HG02759 (cell line): ENCODE measurements at regions not wholly inside any gene's neighbourhood (a gene's known extent, or its start where the extent isn't known, plus 50 kb on each side); places are given as distances from the start of the nearest gene placed in this dataset.

ENCODE experiments used
- ATAC-seq: cut with Tn5 transposase; IDR thresholded peaks from one replicate; pipeline ENCODE4 v1.9.1; 2021; ENCODE audit warnings: mild to moderate bottlenecking, moderate library complexity; ENCODE audit not compliant: unreplicated experiment

DNA sequence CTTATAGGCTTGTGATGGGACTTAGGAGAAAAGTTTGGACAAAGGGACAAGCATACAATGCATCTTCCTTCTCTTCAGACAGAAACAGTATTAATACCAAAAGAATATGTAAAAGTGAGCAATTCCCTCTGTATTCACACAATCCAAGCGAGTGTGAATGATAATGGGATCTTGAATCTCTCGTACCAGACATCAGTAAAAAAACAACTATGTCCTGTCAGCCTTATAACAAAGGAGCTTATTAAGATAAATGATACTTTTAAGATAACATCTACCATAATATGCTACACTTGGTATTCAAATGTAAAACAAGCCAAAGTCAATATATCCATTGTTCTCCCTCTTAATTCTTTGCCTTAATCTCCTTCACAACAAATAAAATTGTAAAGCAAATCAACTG lies 288.6 kb upstream of the CNTN6 start:
- ATAC-seq: no peak

GRCh38 chr3:805326-805725 lies 287.5 kb upstream of the CNTN6 start:
- ATAC-seq: no peak

GRCh38 chr3:806006-806405 lies 286.8 kb upstream of the CNTN6 start:
- no peak for ATAC-seq

DNA sequence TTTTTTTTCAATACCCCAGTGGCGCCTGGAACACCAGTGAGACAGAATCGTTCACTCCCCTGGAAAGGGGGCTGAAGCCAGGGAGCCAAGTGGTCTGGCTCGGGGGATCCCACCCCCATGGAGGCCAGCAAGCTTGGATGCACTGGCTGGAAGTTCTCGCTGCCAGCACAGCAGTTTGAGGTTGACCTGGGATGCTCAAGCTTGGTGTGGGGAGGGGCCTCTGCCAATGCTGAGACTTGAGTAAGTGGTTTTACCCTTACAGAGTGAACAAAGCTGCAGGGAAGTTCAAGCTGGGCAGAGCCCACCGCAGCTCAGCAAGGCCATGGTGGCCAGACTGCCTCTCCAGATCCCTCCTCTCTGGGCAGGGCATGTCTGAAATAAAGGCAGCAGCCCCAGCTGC lies 276.2 kb upstream of the CNTN6 start:
- ATAC-seq: no peak

- no peak for ATAC-seq
Measured at GRCh38 chr3:834679-835078, 258.1 kb upstream of the CNTN6 start.

DNA sequence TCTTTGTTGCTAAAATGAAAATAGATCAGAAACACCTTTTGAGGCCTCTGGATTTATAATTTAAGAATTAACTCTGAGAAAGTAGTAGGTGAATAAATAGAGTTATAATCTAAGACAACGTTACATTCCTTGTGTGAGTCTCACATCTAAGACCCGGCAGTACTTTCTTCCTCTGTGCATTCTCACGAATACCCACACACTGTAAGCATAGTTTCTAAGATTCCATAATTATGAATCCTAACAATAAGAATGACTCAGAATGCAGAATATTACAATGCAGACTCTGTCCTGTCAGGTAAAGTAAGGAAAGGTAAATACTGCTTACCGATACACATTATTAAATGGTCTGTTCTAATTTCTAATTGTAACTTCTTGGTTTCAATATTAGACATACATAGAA lies 257.7 kb upstream of the CNTN6 start:
- no peak for ATAC-seq

DNA sequence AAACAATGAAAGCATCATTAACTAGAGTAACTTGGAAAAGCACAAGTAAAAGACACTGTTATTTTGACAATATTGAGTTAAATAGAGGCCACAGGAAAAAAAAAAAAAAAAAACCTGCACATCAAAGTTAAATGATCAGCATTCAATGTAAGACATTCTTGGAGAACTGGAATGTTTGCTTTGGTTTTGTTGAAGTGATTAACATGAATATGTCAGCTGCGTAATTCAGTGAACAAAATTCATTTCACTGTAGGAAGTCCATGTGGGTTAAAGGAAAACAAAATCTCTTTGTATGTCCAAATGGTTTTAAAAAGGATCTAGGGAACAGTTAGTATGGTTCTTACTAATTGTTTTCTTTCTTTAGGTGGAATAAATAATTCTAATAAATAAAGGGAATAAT lies 252.8 kb upstream of the CNTN6 start:
- ATAC-seq: no peak

DNA sequence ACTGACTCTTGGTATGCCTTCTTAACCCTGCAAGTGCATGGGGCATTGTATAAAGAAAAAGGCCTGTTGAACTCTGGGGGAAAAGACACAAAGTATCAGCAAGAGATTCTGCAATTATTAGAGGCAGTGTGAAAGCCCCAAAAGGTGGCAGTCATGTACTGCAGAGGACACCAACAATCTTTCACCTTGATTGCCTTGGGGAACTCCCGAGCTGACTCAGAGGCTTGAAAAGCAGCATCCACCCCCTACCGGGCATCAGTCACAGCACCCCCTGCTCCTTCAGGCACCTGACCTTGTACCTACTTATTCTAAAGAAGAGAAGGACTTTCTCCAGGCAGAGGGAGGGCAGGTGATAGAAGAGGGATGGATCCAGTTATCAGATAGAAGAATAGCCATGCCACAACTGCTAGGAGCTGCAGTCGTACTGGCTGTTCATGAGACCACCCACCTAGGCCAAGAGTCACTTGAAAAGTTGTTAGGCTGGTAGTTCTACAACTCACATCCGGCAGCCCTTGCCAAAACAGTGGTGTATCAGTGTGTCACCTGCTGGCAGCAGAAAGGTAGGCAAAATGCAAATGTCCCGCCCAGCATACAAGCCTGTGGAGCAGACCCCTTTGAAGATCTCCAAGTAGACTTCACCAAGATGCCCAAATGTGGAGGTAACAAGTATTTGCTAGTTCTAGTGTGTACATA lies 241.6 kb upstream of the CNTN6 start:
- ATAC-seq: peak; percentile 81

GRCh38 chr3:852033-852432 lies 240.8 kb upstream of the CNTN6 start:
- ATAC-seq: no peak

DNA sequence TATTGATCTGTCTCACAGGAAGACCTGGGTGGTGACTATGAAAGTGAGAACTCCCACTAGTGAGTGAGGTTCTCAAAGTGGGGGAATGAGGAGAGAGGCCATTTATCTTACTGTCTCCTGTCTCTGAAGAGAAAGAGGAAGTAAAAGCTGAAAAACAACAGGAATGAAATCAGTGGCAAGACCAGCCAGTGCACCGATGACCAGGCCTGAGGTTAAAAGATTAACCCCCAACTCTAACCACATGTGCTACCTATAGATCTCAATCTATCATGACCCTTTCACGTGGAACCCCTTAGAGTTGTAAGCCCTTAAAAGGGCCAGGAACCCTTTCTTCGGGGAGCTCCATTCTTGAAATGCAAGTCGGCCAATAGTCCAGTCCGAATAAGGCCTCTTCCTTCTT lies 239.3 kb upstream of the CNTN6 start:
- no peak for ATAC-seq

GRCh38 chr3:859135-859534 lies 233.7 kb upstream of the CNTN6 start:
- no peak for ATAC-seq

DNA sequence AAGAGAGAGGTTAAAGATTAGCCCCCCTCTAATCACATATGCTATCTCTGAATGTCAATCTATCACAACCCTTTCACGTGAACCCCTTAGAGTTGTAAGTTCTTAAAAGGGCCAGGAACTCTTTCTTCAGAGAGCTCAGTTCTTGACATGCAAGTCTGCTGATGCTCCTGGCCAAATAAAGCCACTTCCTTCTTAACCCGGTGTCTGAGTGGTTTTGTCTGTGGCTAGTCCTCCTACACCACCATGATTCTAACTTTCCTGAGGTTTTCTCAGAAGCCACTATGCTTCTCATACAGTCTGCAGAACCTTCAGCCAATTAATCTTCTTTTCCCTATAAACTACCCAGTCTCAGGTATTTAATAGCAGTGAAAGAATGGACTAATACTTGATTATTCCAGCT lies 231.1 kb upstream of the CNTN6 start:
- ATAC-seq: no peak

- no peak for ATAC-seq
Measured at GRCh38 chr3:869269-869668, 223.6 kb upstream of the CNTN6 start.

DNA sequence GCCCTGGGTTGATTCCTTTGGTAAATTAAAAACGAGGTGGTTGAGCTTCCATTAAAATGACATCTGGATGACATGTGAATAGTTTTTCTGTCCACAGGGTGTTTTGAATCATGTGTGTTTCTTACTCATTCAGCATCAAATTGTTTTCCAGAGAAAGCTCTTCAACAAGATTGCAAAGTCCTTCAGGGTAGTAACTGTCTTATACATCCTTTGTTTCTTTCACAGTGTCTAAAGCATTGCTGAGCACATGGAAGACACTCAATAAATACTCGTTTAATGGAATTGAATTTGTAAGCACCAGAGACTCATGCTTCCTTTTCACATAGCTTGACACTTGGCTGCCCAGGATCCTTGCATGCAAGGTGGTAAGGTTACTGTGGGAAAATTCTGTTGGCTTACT lies 223.1 kb upstream of the CNTN6 start:
- ATAC-seq: no peak

- no peak for ATAC-seq
Measured at GRCh38 chr3:871651-872050, 221.2 kb upstream of the CNTN6 start.

DNA sequence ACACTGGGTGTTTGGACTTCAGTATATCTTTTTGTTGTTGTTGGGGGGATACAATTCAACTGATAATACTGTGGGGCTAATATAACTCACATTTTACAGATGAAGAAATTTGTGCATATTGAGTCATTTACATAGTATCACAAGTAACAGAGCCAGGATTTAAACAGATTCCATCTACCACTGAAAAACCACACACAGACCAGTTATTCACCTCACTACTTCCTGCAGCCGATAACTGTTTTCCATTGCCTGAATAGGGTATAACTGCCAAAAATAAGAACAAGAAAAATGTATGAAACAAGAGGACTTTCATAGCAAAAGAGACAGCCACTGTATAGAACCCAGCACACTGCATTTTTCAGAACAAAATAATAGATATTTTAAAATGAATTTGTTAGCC lies 215.8 kb upstream of the CNTN6 start:
- no peak for ATAC-seq

DNA sequence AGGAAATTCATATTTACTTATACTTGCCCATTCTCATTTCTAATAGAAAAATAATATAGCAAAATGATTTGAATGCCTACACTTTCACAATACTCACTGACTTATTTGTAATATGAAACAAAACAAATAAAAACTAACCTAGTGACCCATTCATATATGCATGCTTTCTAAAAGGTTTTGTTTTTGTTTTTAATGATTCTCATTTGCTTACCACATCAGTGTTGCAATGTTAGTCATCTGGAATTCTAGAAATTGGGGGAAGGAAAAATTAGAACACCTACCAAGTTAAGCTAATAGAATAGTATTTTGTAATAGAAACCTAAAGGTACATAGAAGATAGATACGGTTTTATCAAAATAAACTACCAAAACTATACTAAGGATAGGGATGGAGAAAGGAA lies 214.1 kb upstream of the CNTN6 start:
- no peak for ATAC-seq

DNA sequence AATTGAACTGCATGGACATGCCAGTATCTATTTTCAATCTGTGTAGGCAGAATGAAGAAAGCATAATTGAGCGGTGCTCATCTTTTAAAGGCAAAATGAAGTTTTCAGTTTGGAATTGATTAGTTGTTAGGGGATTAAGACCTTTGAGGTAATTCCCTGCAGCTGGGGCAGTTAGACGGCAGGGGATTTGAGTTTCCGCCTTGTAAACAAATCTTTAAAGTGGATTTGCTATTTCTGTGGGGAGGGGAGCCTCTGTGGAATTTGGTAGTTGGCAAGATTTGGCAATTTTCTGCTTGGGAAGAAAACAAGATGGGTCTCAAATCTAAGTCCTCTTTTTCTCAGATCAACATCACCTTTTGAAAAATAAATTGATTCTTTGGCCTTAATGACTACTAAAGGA lies 212.5 kb upstream of the CNTN6 start:
- no peak for ATAC-seq

GRCh38 chr3:882533-882932 lies 210.3 kb upstream of the CNTN6 start:
- no peak for ATAC-seq

GRCh38 chr3:901953-902778 lies 190.7 kb upstream of the CNTN6 start:
- ATAC-seq: peak; percentile 69

DNA sequence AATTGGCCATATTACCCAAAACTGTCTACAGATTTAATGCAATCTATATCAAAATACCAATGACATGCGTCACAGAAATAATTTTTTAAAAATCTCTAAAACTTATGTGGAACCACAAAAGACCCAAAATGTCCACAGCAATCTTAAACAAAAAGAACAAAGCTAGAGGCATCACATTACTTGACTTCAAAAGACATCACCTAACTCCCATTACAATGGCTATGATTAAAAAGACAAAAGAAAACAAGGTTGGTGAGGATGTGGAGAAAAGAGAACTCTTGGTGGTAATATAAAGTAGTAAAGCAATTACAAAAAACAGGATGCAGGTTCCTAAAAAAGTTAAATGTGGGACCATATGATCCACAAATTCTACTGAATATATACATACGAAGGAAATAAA lies 187.6 kb upstream of the CNTN6 start:
- ATAC-seq: no peak

DNA sequence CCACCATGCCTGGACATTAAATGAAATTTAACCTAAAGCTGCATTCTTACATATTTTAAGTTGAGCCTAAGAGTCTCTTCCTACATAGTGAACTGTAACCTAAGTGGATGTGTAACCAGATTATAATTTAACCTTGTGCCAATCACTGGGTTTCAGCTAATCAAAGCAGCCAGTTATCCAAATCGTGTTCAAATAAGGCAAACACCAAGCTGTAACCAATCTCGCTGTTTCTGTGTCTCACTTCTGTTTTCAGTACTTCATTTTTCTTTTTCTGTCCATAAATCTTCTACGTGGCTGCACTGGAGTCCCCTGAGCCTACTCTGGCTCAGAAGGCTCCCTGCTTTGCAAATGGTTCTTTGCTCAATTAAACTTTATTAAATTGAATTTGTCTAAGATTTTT lies 186.1 kb upstream of the CNTN6 start:
- ATAC-seq: no peak

- ATAC-seq: no peak
Measured at GRCh38 chr3:908839-909238, 184.0 kb upstream of the CNTN6 start.
